Endothelial cell of umbilical vein (primary cell): ENCODE measurements at regions not wholly inside any gene's neighbourhood (a gene's known extent, or its start where the extent isn't known, plus 50 kb on each side); places are given as distances from the start of the nearest gene placed in this dataset.

Experiments used
- BruUV-seq: library from RNA; stranded (reverse); fragments of 400-500 nt; replicated peaks from 2 replicates; lab custom pipeline; 2021; lab: Mats Ljungman, UMichigan
- CTCF ChIA-PET: fragments of 300-600, 350-600 bp; sonication (Branson Sonifier 250); formaldehyde crosslinking; loops from one replicate; lab custom pipeline; 2021; ENCODE audit warnings: antibody characterized with exemption, inconsistent platforms; lab: Charles Lee
- POLR2A ChIA-PET: fragments of 300-600, 350-600 bp; sonication (Branson Sonifier 250); formaldehyde crosslinking; loops from one replicate; lab custom pipeline; 2021; ENCODE audit warnings: antibody characterized with exemption, inconsistent platforms; lab: Charles Lee
- DNase-seq: peaks from one replicate; pipeline ENCODE4 v3.0.0-alpha.2; 2011; ENCODE audit warnings: low read depth, low spot score
- FAIRE-seq: peaks from 2 replicates; lab custom pipeline; 2011; peaks lifted over from hg19 to GRCh38; lab: Jason Lieb, UNC
- H2AFZ ChIP-seq: 2 replicates; pipeline ENCODE4 v1.6.0; 2012; ENCODE audit warnings: low read depth, low read length, control low read depth, inconsistent platforms
- H3K27ac ChIP-seq: 2 replicates; pipeline ENCODE4 v1.5.1; 2011; ENCODE audit warnings: low read depth, mild to moderate bottlenecking, control low read depth, low read length, moderate library complexity; ENCODE audit not compliant: insufficient read depth
- H3K27me3 ChIP-seq, 2 experiments: 2 replicates each; pipeline versions ENCODE4 v1.6.0 to v1.6.1; 2011; ENCODE audit warnings: low read length in 2 of 2, mixed read lengths in 1 of 2; ENCODE audit not compliant: control insufficient read depth in 2 of 2, insufficient read depth in 2 of 2
- H3K36me3 ChIP-seq, 2 experiments: 2 replicates in 1 of 2; 3 replicates in 1 of 2; pipeline ENCODE4 v1.5.1; 2011; ENCODE audit warnings: low read length in 2 of 2, mild to moderate bottlenecking in 1 of 2, moderate library complexity in 1 of 2; ENCODE audit not compliant: control insufficient read depth in 2 of 2, insufficient read depth in 2 of 2; ENCODE audit errors: extremely low read depth in 1 of 2
- H3K4me1 ChIP-seq: 3 replicates; pipeline ENCODE4 v1.5.1; 2011; ENCODE audit warnings: mild to moderate bottlenecking, low read length; ENCODE audit not compliant: control insufficient read depth, insufficient read depth; ENCODE audit errors: extremely low read depth
- H3K4me2 ChIP-seq: 2 replicates; pipeline ENCODE4 v1.6.1; 2011; ENCODE audit warnings: low read length, control low read depth, mixed read lengths; ENCODE audit not compliant: insufficient read depth
- H3K4me3 ChIP-seq, 3 experiments: fragments of 200-600 bp in 1 of 3; sonication (generic), shearing (Covaris generic) in 1 of 3; replicated peaks in 1 of 3; 2 replicates each; pipeline ENCODE4 v1.5.1; 2011 to 2016; ENCODE audit warnings: control low read depth in 3 of 3, low read length in 3 of 3, mild to moderate bottlenecking in 2 of 3, inconsistent platforms in 1 of 3, low read depth in 1 of 3, moderate library complexity in 1 of 3; ENCODE audit not compliant: insufficient read depth in 1 of 3
- H3K79me2 ChIP-seq: 2 replicates; pipeline ENCODE4 v1.6.0; 2012; ENCODE audit warnings: low read length, inconsistent platforms; ENCODE audit not compliant: control insufficient read depth, insufficient read depth
- H3K9ac ChIP-seq: replicated peaks from 2 replicates; pipeline ENCODE3; 2011; ENCODE audit warnings: low read length, control low read depth; ENCODE audit not compliant: insufficient read depth; ENCODE audit errors: extremely low read depth
- H3K9me1 ChIP-seq: replicated peaks from 3 replicates; pipeline ENCODE4 v1.6.0; 2011; ENCODE audit warnings: mild to moderate bottlenecking, low read length; ENCODE audit not compliant: control insufficient read depth, insufficient read depth; ENCODE audit errors: extremely low read depth
- H3K9me3 ChIP-seq: replicated peaks from 2 replicates; pipeline ENCODE4 v1.5.1; 2012; ENCODE audit warnings: low read length, inconsistent platforms; ENCODE audit not compliant: control insufficient read depth, insufficient read depth
- H4K20me1 ChIP-seq: replicated peaks from 2 replicates; pipeline ENCODE3; 2011; ENCODE audit warnings: mild to moderate bottlenecking, low read length; ENCODE audit not compliant: control insufficient read depth, insufficient read depth; ENCODE audit errors: extremely low read depth
- EZH2 ChIP-seq: IDR thresholded peaks from 2 replicates; pipeline ENCODE4 v1.6.1; 2012; ENCODE audit warnings: borderline replicate concordance, low read depth, mild to moderate bottlenecking, moderate library complexity, low read length, inconsistent platforms; ENCODE audit not compliant: severe bottlenecking
- FOS ChIP-seq: IDR thresholded peaks from 2 replicates; pipeline ENCODE4 v1.6.1; 2011; ENCODE audit warnings: mild to moderate bottlenecking, low read length, moderate library complexity, borderline replicate concordance; ENCODE audit not compliant: insufficient read depth
- GATA2 ChIP-seq: IDR thresholded peaks from 2 replicates; pipeline ENCODE4 v1.7.0; 2011; ENCODE audit warnings: low read depth, mild to moderate bottlenecking, moderate library complexity, mixed read lengths, low read length; ENCODE audit not compliant: insufficient read length, insufficient read depth
- JUN ChIP-seq: IDR thresholded peaks from 2 replicates; pipeline ENCODE4 v1.6.1; 2011; ENCODE audit warnings: borderline replicate concordance, low read depth; ENCODE audit not compliant: insufficient read length, insufficient read depth
- MYC ChIP-seq: IDR thresholded peaks from one replicate; pipeline ENCODE4 v1.6.1; 2011; ENCODE audit warnings: mild to moderate bottlenecking, low read depth, low read length
- POLR2A ChIP-seq: IDR thresholded peaks from 2 replicates; pipeline ENCODE4 v1.6.1; 2012; ENCODE audit warnings: low read depth, mild to moderate bottlenecking, control low read depth, low read length
- POLR2AphosphoS5 ChIP-seq: IDR thresholded peaks from 2 replicates; pipeline ENCODE4 v1.6.1; 2012; ENCODE audit warnings: low read depth, mild to moderate bottlenecking, control low read depth, low read length, moderate library complexity; ENCODE audit not compliant: insufficient read depth
- dilution Hi-C: fragments of 300-500 bp; cut with MboI; formaldehyde crosslinking; loops from one replicate; pipeline ENCODE4 v1.15.0; 2019; ENCODE audit warnings: low sequenced_read_pairs; ENCODE audit not compliant: extremely low pct_ligation_motif_present
- intact Hi-C: fragments of 100-400 bp; cut with micrococcal nuclease; formaldehyde crosslinking; loops from one replicate; pipeline ENCODE4 v1.10.0; 2022
- TF ChIP-seq, protein P1 (sequence below): IDR thresholded peaks from 2 replicates; pipeline ENCODE4 v1.6.1; 2011; ENCODE audit not compliant: insufficient read depth, insufficient read length
- TF ChIP-seq, protein P2 (sequence below), 2 donors: IDR thresholded peaks; 1 replicate in 1 of 2; 2 replicates in 1 of 2; pipeline ENCODE4 v1.5.1; 2011; ENCODE audit warnings: low read length in 2 of 2, mild to moderate bottlenecking in 2 of 2, moderate library complexity in 2 of 2, control low read depth in 1 of 2, inconsistent platforms in 1 of 2, low read depth in 1 of 2; ENCODE audit not compliant: insufficient read depth in 1 of 2; ENCODE audit errors: extremely low read depth in 1 of 2

GRCh38 chr11:111443032-111443431 is 64.0 kb upstream of the POU2AF1 start:
- Histone ChIP-seq H3K79me2 (no peaks in the 10 kb centered on the region), H3K4me3 (no peak overlapping the region), H3K4me2 (no peak overlapping the region), H3K9me1 (no peaks in the 10 kb centered on the region), H4K20me1 (no peaks in the 10 kb centered on the region), H2AFZ (no peak overlapping the region), H3K27me3 (peaks cover 0 to 2% of the 10 kb centered on the region in 2 experiments), H3K36me3 (no peaks in the 10 kb centered on the region), H3K9me3 (no peaks in the 10 kb centered on the region), H3K4me1 (peaks cover 3% of the 10 kb centered on the region), H3K9ac (no peak overlapping the region), H3K27ac (no peak overlapping the region)
- TF ChIP-seq, protein P1, sequence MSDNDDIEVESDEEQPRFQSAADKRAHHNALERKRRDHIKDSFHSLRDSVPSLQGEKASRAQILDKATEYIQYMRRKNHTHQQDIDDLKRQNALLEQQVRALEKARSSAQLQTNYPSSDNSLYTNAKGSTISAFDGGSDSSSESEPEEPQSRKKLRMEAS, result no peak
- TF ChIP-seq FOS, result no peak
- dilution Hi-C loops (no loop called here), intact Hi-C loops (loop anchor here (10.0 kb wide), 1 partner anchor 978 kb away; no protein-coding TSS in a partner anchor)
- ChIA-PET CTCF (interaction anchor here (0.7 kb wide), 1 partner anchor 11 kb away, joined by 3 read pairs; no protein-coding TSS in a partner anchor), POLR2A (no interaction called here)
- no TSS peak for BruUV-seq
- FAIRE-seq (no peak), DNase-seq (no peak)

DNA sequence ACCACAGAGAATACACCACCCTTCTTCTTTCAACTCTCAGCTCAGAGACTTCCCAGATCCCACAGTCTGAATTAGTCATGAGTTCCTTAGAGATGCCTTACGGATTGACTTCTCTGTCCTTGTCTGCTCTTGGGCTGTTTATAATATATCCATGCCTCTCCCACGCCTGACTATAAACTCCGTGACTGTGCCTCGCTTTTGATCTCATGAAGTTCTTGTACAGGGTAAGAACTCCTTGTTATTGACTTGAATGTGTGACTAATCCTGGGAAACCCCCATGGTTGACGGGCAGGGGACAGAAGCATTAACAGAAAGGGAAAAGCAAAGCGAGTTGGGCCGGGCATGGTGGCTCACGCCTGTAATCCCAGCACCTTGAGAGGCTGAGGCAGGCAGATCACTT is 62.4 kb upstream of the POU2AF1 start:
- no peak overlapping the region for H3K9ac ChIP-seq
- H2AFZ ChIP-seq, result no peak overlapping the region
- H3K9me3 ChIP-seq, result no peaks in the 10 kb centered on the region
- H3K4me3 ChIP-seq, result no peak overlapping the region
- dilution Hi-C loops, result no loop called here
- no peak overlapping the region for H3K27ac ChIP-seq
- H3K9me1 ChIP-seq, result no peaks in the 10 kb centered on the region
- H3K79me2 ChIP-seq, result no peaks in the 10 kb centered on the region
- no TSS peak for BruUV-seq
- no peaks in the 10 kb centered on the region for H4K20me1 ChIP-seq
- TF ChIP-seq FOS (no peak), MYC (no peak), POLR2A (no peak), GATA2 (no peak), EZH2 (no peak), JUN (no peak), POLR2AphosphoS5 (no peak)
- TF ChIP-seq, protein P1, result no peak
- TF ChIP-seq, protein P2, sequence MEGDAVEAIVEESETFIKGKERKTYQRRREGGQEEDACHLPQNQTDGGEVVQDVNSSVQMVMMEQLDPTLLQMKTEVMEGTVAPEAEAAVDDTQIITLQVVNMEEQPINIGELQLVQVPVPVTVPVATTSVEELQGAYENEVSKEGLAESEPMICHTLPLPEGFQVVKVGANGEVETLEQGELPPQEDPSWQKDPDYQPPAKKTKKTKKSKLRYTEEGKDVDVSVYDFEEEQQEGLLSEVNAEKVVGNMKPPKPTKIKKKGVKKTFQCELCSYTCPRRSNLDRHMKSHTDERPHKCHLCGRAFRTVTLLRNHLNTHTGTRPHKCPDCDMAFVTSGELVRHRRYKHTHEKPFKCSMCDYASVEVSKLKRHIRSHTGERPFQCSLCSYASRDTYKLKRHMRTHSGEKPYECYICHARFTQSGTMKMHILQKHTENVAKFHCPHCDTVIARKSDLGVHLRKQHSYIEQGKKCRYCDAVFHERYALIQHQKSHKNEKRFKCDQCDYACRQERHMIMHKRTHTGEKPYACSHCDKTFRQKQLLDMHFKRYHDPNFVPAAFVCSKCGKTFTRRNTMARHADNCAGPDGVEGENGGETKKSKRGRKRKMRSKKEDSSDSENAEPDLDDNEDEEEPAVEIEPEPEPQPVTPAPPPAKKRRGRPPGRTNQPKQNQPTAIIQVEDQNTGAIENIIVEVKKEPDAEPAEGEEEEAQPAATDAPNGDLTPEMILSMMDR (IDR thresholded peaks at IDR 0.05; ENCODE audit: extremely low read depth in 1 of 2, insufficient read depth in 1 of 2, low read depth in 1 of 2, low read length in 2 of 2), result no peak
- ChIA-PET CTCF (interaction anchor here (1.6 kb wide), 1 partner anchor 12 kb away, joined by 4 read pairs; no protein-coding TSS in a partner anchor), POLR2A (no interaction called here)
- H3K4me2 ChIP-seq, result no peak overlapping the region
- peaks cover 3% of the 10 kb centered on the region for H3K4me1 ChIP-seq
- H3K36me3 ChIP-seq, result no peaks in the 10 kb centered on the region
- DNase-seq, result no peak
- H3K27me3 ChIP-seq, result peaks cover 0 to 2% of the 10 kb centered on the region in 2 experiments
- FAIRE-seq, result no peak
- intact Hi-C loops, result loop anchor here (10.0 kb wide), 1 partner anchor 977 kb away; no protein-coding TSS in a partner anchor
